HG02973 (cell line): ENCODE measurements at regions not wholly inside any gene's neighbourhood (a gene's known extent, or its start where the extent isn't known, plus 50 kb on each side); places are given as distances from the start of the nearest gene placed in this dataset.

Experiments
- ATAC-seq: cut with Tn5 transposase; IDR thresholded peaks from one replicate; pipeline ENCODE4 v1.9.1; 2021; ENCODE audit warnings: moderate library complexity; ENCODE audit not compliant: unreplicated experiment

DNA sequence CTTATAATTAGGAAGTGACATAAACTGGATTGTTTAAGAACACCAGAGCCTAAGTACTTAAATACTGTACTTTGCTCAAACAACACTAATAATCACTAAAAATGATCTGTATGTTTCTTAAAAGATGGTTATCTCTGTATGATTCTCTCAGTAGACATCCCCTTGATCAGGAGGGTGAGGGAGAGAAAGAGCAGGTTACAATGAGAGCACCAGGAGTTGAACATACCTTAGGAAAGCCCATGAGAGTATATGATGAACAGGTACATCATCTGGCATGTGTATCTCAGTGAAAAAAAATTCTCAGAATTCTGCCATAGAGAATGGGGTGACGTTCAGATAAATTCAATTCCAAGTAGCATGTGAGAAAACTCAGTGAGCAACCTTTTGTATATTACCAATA is 59.9 kb upstream of the IL2 start:
- ATAC-seq: no peak

DNA sequence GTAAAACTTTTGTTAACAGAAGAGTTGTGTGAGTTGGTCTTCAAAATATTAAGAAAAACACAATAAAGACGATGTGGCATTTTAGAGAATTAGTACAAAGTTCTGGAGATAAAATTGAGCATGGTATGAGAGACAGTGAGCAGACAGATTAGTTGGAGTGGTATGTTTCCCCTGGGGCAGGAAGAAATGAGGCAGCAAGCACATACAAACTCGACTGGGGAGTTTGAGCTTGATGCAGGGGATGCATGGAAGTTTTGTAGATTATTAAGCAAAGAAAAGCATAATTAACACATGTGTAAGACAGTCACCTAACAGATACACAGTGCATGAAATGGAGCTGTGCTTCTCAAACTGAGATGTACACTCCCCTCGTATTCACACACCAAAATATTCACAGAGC is 58.1 kb upstream of the IL2 start:
- no peak for ATAC-seq

DNA sequence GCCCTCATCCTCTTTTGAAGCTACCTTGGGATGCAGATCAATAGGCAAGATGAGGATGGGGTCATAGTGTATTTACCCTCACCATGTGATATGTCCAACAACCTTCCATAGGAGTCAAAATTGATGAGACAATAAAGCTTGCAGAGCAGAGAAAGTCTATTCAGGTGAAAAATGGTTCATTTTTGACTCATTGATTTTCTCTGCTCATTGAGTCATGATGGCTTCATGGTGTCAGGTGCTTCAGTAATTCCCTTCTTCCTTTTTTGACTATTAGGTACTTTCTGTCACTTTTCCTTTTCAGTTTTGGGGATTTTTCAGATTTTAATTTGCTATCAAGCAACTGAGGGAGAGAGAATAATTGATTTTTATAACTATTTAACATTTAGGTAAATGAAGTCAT is 55.9 kb upstream of the IL2 start:
- ATAC-seq: no peak

DNA sequence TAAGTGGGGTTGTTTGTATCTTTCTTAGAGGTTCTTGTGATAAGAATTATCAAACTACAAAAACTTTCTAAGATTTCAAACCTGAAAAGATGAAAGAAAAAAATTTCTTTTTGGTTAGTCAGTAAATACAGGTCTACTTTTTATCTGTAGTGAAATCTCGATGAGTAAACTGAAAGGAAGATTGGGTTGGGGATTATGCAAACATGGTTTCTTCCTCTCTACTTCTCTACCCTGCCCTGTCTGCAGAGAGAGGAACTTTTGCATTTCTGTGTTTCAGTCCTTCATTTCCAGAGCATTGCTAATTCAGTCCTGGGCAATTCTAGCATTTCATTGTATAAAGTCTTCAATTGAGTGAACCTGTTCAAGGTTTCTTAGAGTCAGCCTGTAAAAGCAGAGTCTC is 51.6 kb upstream of the IL2 start:
- ATAC-seq: no peak
